Neural cell (in vitro differentiated cells): ENCODE measurements at regions not wholly inside any gene's neighbourhood (a gene's known extent, or its start where the extent isn't known, plus 50 kb on each side); places are given as distances from the start of the nearest gene placed in this dataset.

Experiments
- H2AFZ ChIP-seq: fragments of 200-600, 300-800 bp; sonication (generic), shearing (Covaris generic); 2 replicates; pipeline ENCODE4 v1.6.0; 2014; ENCODE audit warnings: low read depth, mild to moderate bottlenecking, antibody characterized with exemption, low read length, moderate library complexity
- H3F3A ChIP-seq: fragments of 200-600 bp; shearing (Covaris generic); 2 replicates; pipeline ENCODE4 v1.6.1; 2016; ENCODE audit warnings: mild to moderate bottlenecking, moderate library complexity, mixed read lengths, antibody characterized with exemption, low read length; ENCODE audit not compliant: insufficient read depth, poor library complexity, severe bottlenecking
- H3K27ac ChIP-seq: fragments of 200-600, 300-800 bp; sonication (generic), shearing (Covaris generic); 2 replicates; pipeline ENCODE4 v1.5.1; 2014; ENCODE audit warnings: mild to moderate bottlenecking, low read length, moderate library complexity
- H3K27me3 ChIP-seq: fragments of 300-800, 200-600 bp; sonication (generic), shearing (Covaris generic); 2 replicates; pipeline ENCODE4 v1.6.0; 2014; ENCODE audit warnings: mild to moderate bottlenecking, low read depth, low read length, moderate library complexity; ENCODE audit not compliant: insufficient read depth
- H3K36me3 ChIP-seq: fragments of 300-800, 200-600 bp; sonication (generic), shearing (Covaris generic); 2 replicates; pipeline ENCODE4 v1.5.1; 2014; ENCODE audit warnings: mild to moderate bottlenecking, antibody characterized with exemption, low read length, moderate library complexity; ENCODE audit not compliant: insufficient read depth
- H3K4me2 ChIP-seq: fragments of 300-800, 200-600 bp; sonication (generic), shearing (Covaris generic); 2 replicates; pipeline ENCODE4 v1.6.0; 2014; ENCODE audit warnings: mild to moderate bottlenecking, low read length
- H3K4me3 ChIP-seq: fragments of 300-800, 200-600 bp; sonication (generic), shearing (Covaris generic); 2 replicates; pipeline ENCODE4 v1.5.1; 2014; ENCODE audit warnings: mild to moderate bottlenecking, low read length, moderate library complexity
- H3K79me2 ChIP-seq: fragments of 200-600 bp; shearing (Covaris generic); replicated peaks from 2 replicates; pipeline ENCODE4 v1.6.0; 2014; ENCODE audit warnings: mild to moderate bottlenecking, low read length, moderate library complexity; ENCODE audit not compliant: insufficient read depth
- H3K9ac ChIP-seq: fragments of 300-800, 200-600 bp; sonication (generic), shearing (Covaris generic); 2 replicates; pipeline ENCODE4 v1.6.1; 2016; ENCODE audit warnings: mild to moderate bottlenecking, low read length, mixed read lengths
- H3K9me2 ChIP-seq: fragments of 200-600 bp; shearing (Covaris generic); 2 replicates; pipeline ENCODE4 v1.6.1; 2016; ENCODE audit warnings: mild to moderate bottlenecking, low read length, mixed read lengths; ENCODE audit not compliant: insufficient read depth
- H3K9me3 ChIP-seq: fragments of 200-600, 300-800 bp; sonication (generic), shearing (Covaris generic); 2 replicates; pipeline ENCODE4 v1.6.1; 2016; ENCODE audit warnings: mild to moderate bottlenecking, mixed run types, low read length, moderate library complexity, mixed read lengths
- H4K20me1 ChIP-seq: fragments of 200-600 bp; shearing (Covaris generic); 2 replicates; pipeline ENCODE4 v1.6.1; 2016; ENCODE audit warnings: mild to moderate bottlenecking, mixed run types; ENCODE audit not compliant: insufficient read depth
- EP300 ChIP-seq: fragments of 450-650 bp; conservative IDR thresholded peaks from 2 replicates; pipeline ENCODE4 v1.6.1; 2014; ENCODE audit warnings: antibody characterized with exemption, mild to moderate bottlenecking, moderate library complexity; ENCODE audit not compliant: poor library complexity, severe bottlenecking
- EZH2 ChIP-seq: fragments of 200-600, 300-800 bp; shearing (Covaris generic), sonication (generic); IDR thresholded peaks from 2 replicates; pipeline ENCODE4 v1.6.1; 2014; ENCODE audit warnings: antibody characterized with exemption, low read length, borderline replicate concordance, mild to moderate bottlenecking; ENCODE audit not compliant: insufficient read depth, poor library complexity, severe bottlenecking
- MXI1 ChIP-seq: fragments of 450-650 bp; conservative IDR thresholded peaks from 2 replicates; pipeline ENCODE4 v1.6.1; 2014; ENCODE audit warnings: antibody characterized with exemption, mild to moderate bottlenecking; ENCODE audit not compliant: poor library complexity, severe bottlenecking
- POLR2AphosphoS5 ChIP-seq: IDR thresholded peaks from 2 replicates; pipeline ENCODE4 v1.6.1; 2012
- RAD21 ChIP-seq: fragments of 450-650 bp; conservative IDR thresholded peaks from 2 replicates; pipeline ENCODE4 v1.6.1; 2014; ENCODE audit warnings: antibody characterized with exemption, mild to moderate bottlenecking, moderate library complexity
- SMC3 ChIP-seq: fragments of 450-650 bp; conservative IDR thresholded peaks from 2 replicates; pipeline ENCODE4 v1.6.1; 2014; ENCODE audit warnings: antibody characterized with exemption, mild to moderate bottlenecking, moderate library complexity; ENCODE audit not compliant: poor library complexity
- TAF1 ChIP-seq: IDR thresholded peaks from 2 replicates; pipeline ENCODE4 v1.6.1; 2012; ENCODE audit warnings: low read depth
- TF ChIP-seq, protein P1 (sequence below): IDR thresholded peaks from 2 replicates; pipeline ENCODE4 v1.6.1; 2012; ENCODE audit warnings: borderline replicate concordance
- TF ChIP-seq, protein P2 (sequence below): fragments of 450-650 bp; IDR thresholded peaks from 2 replicates; pipeline ENCODE4 v1.5.1; 2014; ENCODE audit warnings: antibody characterized with exemption, mild to moderate bottlenecking, moderate library complexity; ENCODE audit not compliant: poor library complexity, severe bottlenecking

DNA sequence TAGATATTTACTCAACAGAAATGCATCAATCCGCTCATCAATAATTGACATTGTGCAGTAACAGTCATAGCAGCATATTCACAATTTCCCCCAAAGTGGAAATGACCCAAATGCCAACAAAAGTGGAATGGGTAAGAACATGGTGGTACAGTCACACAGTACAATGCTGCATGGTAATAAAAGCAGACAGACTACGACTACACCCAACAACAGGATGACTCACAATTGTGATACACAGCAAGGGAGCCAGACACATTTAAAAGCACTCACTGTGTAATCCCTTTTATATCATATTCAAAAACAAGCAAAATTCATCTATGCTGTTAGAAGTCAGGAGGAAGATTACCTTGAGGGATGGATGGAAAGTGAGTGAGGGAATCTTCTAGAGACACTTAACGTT, 76.5 kb upstream of the NUDT7 start:
- H3K79me2 ChIP-seq: no peaks in the 10 kb centered on the region
- no peak for TF ChIP-seq TAF1
- TF ChIP-seq POLR2AphosphoS5: no peak
- TF ChIP-seq, protein P1, sequence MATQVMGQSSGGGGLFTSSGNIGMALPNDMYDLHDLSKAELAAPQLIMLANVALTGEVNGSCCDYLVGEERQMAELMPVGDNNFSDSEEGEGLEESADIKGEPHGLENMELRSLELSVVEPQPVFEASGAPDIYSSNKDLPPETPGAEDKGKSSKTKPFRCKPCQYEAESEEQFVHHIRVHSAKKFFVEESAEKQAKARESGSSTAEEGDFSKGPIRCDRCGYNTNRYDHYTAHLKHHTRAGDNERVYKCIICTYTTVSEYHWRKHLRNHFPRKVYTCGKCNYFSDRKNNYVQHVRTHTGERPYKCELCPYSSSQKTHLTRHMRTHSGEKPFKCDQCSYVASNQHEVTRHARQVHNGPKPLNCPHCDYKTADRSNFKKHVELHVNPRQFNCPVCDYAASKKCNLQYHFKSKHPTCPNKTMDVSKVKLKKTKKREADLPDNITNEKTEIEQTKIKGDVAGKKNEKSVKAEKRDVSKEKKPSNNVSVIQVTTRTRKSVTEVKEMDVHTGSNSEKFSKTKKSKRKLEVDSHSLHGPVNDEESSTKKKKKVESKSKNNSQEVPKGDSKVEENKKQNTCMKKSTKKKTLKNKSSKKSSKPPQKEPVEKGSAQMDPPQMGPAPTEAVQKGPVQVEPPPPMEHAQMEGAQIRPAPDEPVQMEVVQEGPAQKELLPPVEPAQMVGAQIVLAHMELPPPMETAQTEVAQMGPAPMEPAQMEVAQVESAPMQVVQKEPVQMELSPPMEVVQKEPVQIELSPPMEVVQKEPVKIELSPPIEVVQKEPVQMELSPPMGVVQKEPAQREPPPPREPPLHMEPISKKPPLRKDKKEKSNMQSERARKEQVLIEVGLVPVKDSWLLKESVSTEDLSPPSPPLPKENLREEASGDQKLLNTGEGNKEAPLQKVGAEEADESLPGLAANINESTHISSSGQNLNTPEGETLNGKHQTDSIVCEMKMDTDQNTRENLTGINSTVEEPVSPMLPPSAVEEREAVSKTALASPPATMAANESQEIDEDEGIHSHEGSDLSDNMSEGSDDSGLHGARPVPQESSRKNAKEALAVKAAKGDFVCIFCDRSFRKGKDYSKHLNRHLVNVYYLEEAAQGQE: no peak
- no peak for TF ChIP-seq MXI1
- no peak for TF ChIP-seq RAD21
- no peak for TF ChIP-seq EZH2
- TF ChIP-seq EP300: no peak
- no peak for TF ChIP-seq SMC3
- TF ChIP-seq, protein P2, sequence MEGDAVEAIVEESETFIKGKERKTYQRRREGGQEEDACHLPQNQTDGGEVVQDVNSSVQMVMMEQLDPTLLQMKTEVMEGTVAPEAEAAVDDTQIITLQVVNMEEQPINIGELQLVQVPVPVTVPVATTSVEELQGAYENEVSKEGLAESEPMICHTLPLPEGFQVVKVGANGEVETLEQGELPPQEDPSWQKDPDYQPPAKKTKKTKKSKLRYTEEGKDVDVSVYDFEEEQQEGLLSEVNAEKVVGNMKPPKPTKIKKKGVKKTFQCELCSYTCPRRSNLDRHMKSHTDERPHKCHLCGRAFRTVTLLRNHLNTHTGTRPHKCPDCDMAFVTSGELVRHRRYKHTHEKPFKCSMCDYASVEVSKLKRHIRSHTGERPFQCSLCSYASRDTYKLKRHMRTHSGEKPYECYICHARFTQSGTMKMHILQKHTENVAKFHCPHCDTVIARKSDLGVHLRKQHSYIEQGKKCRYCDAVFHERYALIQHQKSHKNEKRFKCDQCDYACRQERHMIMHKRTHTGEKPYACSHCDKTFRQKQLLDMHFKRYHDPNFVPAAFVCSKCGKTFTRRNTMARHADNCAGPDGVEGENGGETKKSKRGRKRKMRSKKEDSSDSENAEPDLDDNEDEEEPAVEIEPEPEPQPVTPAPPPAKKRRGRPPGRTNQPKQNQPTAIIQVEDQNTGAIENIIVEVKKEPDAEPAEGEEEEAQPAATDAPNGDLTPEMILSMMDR: no peak
- H3F3A ChIP-seq: no peaks in the 10 kb centered on the region
- no peaks in the 10 kb centered on the region for H3K36me3 ChIP-seq
- no peaks in the 10 kb centered on the region for H3K9me3 ChIP-seq
- H4K20me1 ChIP-seq: no peaks in the 10 kb centered on the region
- H3K9me2 ChIP-seq: no peaks in the 10 kb centered on the region
- H2AFZ ChIP-seq: no peak overlapping the region
- H3K27me3 ChIP-seq: no peaks in the 10 kb centered on the region
- H3K27ac ChIP-seq: no peak overlapping the region
- H3K4me3 ChIP-seq: no peak overlapping the region
- H3K9ac ChIP-seq: no peak overlapping the region
- H3K4me2 ChIP-seq: no peak overlapping the region

DNA sequence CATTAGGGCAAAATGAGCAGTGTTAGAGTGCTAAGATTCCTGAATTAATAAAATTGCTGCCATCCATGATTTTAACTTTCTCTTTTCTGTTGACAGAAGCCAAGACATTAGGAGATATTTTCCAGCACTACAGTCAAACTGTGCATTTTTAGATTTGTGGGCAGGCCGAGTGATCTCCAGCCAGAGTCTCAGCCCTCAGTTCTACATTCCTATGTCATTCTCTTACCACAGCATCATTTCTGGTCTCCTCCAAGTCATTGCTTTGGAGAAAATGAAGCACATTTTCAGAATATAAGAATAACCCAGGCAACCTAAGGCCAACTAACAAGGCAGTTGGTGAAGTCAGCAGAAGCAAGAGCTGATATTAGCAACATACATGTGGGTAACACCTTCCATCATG, 74.6 kb upstream of the NUDT7 start:
- no peak overlapping the region for H3K4me2 ChIP-seq
- H3K36me3 ChIP-seq: no peaks in the 10 kb centered on the region
- H3K79me2 ChIP-seq: no peaks in the 10 kb centered on the region
- H3K27me3 ChIP-seq: no peaks in the 10 kb centered on the region
- no peaks in the 10 kb centered on the region for H3K9me3 ChIP-seq
- no peak overlapping the region for H3K9ac ChIP-seq
- no peak overlapping the region for H3K27ac ChIP-seq
- no peaks in the 10 kb centered on the region for H3F3A ChIP-seq
- H4K20me1 ChIP-seq: no peaks in the 10 kb centered on the region
- no peak overlapping the region for H3K4me3 ChIP-seq
- H2AFZ ChIP-seq: no peak overlapping the region
- TF ChIP-seq TAF1: no peak
- TF ChIP-seq EZH2: no peak
- TF ChIP-seq, protein P2: no peak
- TF ChIP-seq EP300: no peak
- no peak for TF ChIP-seq MXI1
- no peak for TF ChIP-seq POLR2AphosphoS5
- TF ChIP-seq, protein P1: no peak
- no peak for TF ChIP-seq RAD21
- TF ChIP-seq SMC3: no peak
- no peaks in the 10 kb centered on the region for H3K9me2 ChIP-seq
